ENCODE measurements at regions not wholly inside any gene's neighbourhood (a gene's known extent, or its start where the extent isn't known, plus 50 kb on each side); places are given as distances from the start of the nearest gene placed in this dataset.
"Not testable (repeated sequence)": the region's sequence is repeated elsewhere in the genome, so short reads cannot be mapped to it uniquely, and the experiment has no call there.

DNA sequence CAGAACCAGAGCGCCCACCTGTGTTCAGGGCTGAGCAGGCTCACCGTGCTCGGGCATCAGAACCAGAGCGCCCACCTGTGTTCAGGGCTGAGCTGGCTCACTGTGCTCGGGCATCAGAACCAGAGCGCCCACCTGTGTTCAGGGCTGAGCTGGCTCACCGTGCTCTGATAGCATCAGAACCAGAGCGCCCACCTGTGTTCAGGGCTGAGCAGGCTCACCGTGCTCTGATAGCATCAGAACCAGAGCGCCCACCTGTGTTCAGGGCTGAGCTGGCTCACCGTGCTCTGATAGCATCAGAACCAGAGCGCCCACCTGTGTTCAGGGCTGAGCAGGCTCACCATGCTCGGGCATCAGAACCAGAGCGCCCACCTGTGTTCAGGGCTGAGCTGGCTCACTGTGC is 525.2 kb upstream of the B3GAT1 start:
- not testable (repeated sequence) for H3K27ac Mint-ChIP-seq; H3K9me3 Mint-ChIP-seq (ENCODE audit: low read depth); H3K27me3 Mint-ChIP-seq; H3K36me3 Mint-ChIP-seq; H3K4me3 Mint-ChIP-seq; H3K4me1 Mint-ChIP-seq (ENCODE audit: low read depth)

GRCh38 chr11:134932761-134933160 is 520.7 kb upstream of the B3GAT1 start:
- no peak overlapping the region for H3K4me3 Mint-ChIP-seq

GRCh38 chr11:134925432-134925831 is 513.4 kb upstream of the B3GAT1 start:
- no peaks in the 10 kb centered on the region for H3K4me1 Mint-ChIP-seq (ENCODE audit: low read depth)
- no peaks in the 10 kb centered on the region for H3K36me3 Mint-ChIP-seq
- no peak overlapping the region for H3K4me3 Mint-ChIP-seq
- H3K9me3 Mint-ChIP-seq (ENCODE audit: low read depth) = no peaks in the 10 kb centered on the region
- H3K27me3 Mint-ChIP-seq = peaks cover 18% of the 10 kb centered on the region
- H3K27ac Mint-ChIP-seq = no peak overlapping the region

More at GRCh38 chr11:134932761-134933160, 520.7 kb upstream of the B3GAT1 start:
- Mint-ChIP-seq H3K27me3 (peaks cover 8% of the 10 kb centered on the region), H3K9me3 (ENCODE audit: low read depth) (no peaks in the 10 kb centered on the region), H3K36me3 (no peaks in the 10 kb centered on the region), H3K27ac (no peak overlapping the region), H3K4me1 (ENCODE audit: low read depth) (no peaks in the 10 kb centered on the region)

DNA sequence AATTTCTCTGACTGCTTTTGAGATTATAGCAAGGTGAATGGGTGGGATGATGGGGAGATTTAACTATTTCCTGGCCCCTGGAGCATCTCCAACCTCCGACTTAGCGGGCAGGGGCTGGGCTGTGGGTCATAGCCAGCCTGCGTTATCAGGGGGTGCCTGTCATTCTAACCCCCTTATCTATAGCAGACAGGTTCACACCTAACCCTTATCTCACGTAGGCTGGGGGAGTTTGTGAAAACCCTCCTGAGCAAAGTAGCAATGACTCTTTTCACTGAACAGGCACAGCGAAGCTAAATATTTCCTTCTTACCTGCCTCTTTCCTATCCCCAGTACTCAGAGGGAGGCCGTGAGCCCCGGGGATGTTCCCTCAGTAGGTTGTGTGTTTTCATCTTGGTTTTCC is 511.4 kb upstream of the B3GAT1 start:
- no peaks in the 10 kb centered on the region for H3K4me1 Mint-ChIP-seq (ENCODE audit: low read depth)
- no peak overlapping the region for H3K27ac Mint-ChIP-seq
- no peaks in the 10 kb centered on the region for H3K9me3 Mint-ChIP-seq (ENCODE audit: low read depth)
- no peaks in the 10 kb centered on the region for H3K36me3 Mint-ChIP-seq
- H3K4me3 Mint-ChIP-seq = no peak overlapping the region
- peaks cover 24% of the 10 kb centered on the region for H3K27me3 Mint-ChIP-seq

DNA sequence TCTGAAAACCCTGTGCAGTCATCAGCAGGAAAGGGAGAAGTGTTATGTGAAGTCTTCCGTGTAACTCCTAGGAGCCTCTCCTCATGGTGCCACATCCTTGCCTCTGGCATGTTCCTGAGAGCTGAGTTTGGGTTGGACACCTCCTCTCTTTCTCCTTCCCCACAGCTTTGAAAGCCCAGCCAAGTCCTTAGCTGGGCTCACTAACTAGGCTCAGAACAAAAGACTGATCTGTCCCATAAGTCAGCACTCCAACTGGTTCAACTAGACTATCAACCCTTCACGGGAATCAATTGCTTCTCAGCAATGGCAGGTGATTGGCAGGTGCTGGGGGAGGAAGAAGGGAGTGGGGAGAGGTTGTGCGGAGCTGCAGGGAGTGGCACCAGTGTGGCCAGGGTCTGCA is 509.9 kb upstream of the B3GAT1 start:
- Mint-ChIP-seq H3K27me3 (peaks cover 24% of the 10 kb centered on the region), H3K27ac (no peak overlapping the region), H3K4me3 (no peak overlapping the region), H3K4me1 (ENCODE audit: low read depth) (no peaks in the 10 kb centered on the region), H3K36me3 (no peaks in the 10 kb centered on the region), H3K9me3 (ENCODE audit: low read depth) (no peaks in the 10 kb centered on the region)

DNA sequence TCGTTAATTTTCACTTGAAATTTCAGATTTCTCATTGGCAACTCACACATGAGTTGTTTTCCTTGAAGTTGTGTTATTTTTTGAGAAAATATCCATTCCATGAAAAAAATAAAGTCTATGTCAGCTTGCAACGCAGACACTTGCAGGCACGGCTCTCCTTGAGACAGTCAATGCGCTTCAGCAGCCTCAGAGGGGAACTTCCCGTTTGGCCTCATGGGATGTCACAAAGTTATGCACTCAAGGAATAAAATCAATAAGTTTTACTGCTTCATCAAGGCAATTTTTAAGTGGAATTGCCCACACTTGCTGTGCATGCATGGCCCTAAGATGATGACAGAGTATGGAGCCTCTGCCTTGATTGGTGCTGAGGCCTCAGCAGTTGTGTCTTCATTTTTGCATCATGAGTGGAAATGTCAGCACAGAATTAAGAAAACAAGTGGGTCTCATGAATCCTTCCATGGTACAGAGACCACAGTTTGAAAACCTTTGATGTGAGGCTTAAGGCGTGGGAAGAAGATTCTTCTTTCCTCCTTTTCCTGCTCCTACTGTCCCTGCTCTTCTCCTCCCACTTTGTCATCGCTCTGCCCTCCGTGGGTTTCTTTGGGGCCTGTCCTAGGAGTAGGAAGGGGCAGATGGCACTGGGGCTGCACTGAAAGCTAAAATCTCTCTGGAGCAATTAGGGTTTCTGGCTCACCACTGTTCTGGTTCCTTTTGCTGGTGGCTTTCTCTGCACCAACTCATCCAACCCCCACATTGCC is 509.0 kb upstream of the B3GAT1 start:
- Mint-ChIP-seq H3K27me3 (peaks cover 24% of the 10 kb centered on the region), H3K27ac (no peak overlapping the region), H3K4me1 (ENCODE audit: low read depth) (no peaks in the 10 kb centered on the region), H3K36me3 (no peaks in the 10 kb centered on the region), H3K4me3 (no peak overlapping the region), H3K9me3 (ENCODE audit: low read depth) (no peaks in the 10 kb centered on the region)

DNA sequence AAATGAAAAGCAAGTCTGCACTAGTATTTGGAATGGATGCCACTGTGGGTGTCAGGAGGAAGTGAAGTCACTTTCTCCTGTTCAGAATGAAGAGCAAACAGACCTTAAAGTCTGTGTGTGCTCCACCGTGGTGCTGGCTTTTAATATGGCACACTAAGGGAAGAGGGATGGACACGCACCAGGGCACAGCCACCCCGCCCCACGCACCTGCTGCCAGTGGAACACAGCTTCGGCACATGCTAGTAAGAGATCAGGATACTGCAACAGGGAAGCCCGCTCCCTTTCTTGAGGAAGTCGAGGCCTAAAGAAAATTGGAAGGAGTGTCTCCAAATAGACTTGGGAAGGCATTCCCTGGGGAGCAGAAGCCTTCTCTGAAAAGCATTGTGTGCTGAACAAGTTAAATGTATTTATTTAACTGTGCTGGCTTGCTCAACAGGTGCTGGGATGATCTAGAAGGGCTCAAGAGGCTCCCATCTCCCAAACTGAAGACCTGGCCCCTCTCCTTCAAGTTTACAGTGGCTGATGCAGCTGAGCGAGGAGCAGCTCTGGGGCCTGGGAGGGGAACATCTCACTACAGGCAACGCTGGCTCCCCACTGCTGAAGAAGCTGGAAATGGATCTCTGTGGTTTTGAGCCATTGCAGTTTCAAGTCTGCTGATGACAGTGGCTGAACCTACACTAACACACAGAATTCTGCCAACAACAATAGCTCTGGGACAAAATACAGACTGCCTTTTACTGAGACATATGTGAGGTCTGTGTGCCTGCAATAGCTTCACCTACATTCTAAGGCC is 504.6 kb upstream of the B3GAT1 start:
- Mint-ChIP-seq H3K27ac (no peak overlapping the region), H3K36me3 (no peaks in the 10 kb centered on the region), H3K4me1 (ENCODE audit: low read depth) (no peaks in the 10 kb centered on the region), H3K4me3 (no peak overlapping the region), H3K27me3 (peaks cover 12% of the 10 kb centered on the region), H3K9me3 (ENCODE audit: low read depth) (no peaks in the 10 kb centered on the region)

GRCh38 chr11:134915881-134916280 is 503.8 kb upstream of the B3GAT1 start:
- Mint-ChIP-seq H3K4me3 (no peak overlapping the region), H3K4me1 (ENCODE audit: low read depth) (no peaks in the 10 kb centered on the region), H3K36me3 (no peaks in the 10 kb centered on the region), H3K27ac (no peak overlapping the region), H3K27me3 (peaks cover 12% of the 10 kb centered on the region), H3K9me3 (ENCODE audit: low read depth) (no peaks in the 10 kb centered on the region)

- H3K4me1 Mint-ChIP-seq (ENCODE audit: low read depth) = no peaks in the 10 kb centered on the region
- H3K27me3 Mint-ChIP-seq = peaks cover 9% of the 10 kb centered on the region
- no peak overlapping the region for H3K4me3 Mint-ChIP-seq
- H3K27ac Mint-ChIP-seq = no peak overlapping the region
- no peaks in the 10 kb centered on the region for H3K36me3 Mint-ChIP-seq
- H3K9me3 Mint-ChIP-seq (ENCODE audit: low read depth) = no peaks in the 10 kb centered on the region
These were observed 503.2 kb upstream of the B3GAT1 start for GRCh38 chr11:134915212-134915611.

DNA sequence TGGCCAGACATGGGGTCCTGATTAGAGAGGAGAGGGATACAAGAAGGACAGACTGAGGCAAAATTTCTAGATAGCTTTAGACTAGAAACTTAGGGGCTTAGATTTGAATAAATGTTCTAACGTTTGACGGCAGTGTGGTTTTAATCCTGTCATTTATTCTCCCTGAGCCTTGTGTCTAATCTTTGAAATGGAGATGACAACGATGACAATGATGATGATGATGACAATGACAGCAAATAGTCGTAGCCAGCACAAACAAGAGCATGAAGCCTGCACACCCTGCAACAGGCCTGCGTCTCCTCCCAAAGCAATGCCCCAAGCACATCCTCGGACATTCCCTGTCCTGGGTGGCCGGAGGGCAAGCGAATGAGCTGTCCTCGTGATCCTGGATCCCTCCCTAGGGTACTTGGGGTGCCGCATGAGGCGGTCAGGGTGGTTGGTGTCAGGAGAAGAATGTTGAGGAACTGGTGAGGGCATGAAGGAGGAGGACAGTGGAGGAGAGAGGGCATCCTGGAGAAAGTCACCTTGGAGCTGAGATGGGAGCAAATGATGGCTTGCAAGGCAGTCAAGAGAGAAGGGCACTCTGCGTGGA is 502.1 kb upstream of the B3GAT1 start:
- H3K4me3 Mint-ChIP-seq = no peak overlapping the region
- H3K9me3 Mint-ChIP-seq (ENCODE audit: low read depth) = no peaks in the 10 kb centered on the region
- H3K27me3 Mint-ChIP-seq = peaks cover 2% of the 10 kb centered on the region
- no peaks in the 10 kb centered on the region for H3K36me3 Mint-ChIP-seq
- H3K4me1 Mint-ChIP-seq (ENCODE audit: low read depth) = no peaks in the 10 kb centered on the region
- no peak overlapping the region for H3K27ac Mint-ChIP-seq

DNA sequence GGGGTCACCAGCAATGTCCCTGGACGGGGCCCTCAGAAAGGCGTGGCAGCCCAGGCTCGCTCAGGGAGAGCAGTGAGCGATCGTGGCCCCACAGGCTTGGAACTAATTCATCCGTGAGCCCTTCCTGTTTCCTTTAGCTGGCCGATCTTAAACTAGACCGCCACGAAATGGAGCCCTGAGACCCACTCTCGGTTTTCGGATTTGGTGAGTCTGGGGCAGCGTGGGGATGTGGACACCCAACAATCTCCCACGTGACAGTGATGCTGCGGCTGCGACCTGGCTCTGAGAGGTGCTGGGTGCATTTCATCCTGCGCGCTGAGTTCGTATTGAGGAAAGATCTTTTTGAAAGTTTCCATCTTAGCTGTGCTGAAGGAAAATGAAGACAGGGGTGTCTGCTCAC is 501.3 kb upstream of the B3GAT1 start:
- H3K27ac Mint-ChIP-seq = no peak overlapping the region
- no peaks in the 10 kb centered on the region for H3K9me3 Mint-ChIP-seq (ENCODE audit: low read depth)
- H3K27me3 Mint-ChIP-seq = no peaks in the 10 kb centered on the region
- no peaks in the 10 kb centered on the region for H3K4me1 Mint-ChIP-seq (ENCODE audit: low read depth)
- H3K4me3 Mint-ChIP-seq = no peak overlapping the region
- H3K36me3 Mint-ChIP-seq = no peaks in the 10 kb centered on the region

- H3K27me3 Mint-ChIP-seq = no peaks in the 10 kb centered on the region
- no peaks in the 10 kb centered on the region for H3K36me3 Mint-ChIP-seq
- H3K4me3 Mint-ChIP-seq = no peak overlapping the region
- no peak overlapping the region for H3K27ac Mint-ChIP-seq
- H3K9me3 Mint-ChIP-seq (ENCODE audit: low read depth) = no peaks in the 10 kb centered on the region
- no peaks in the 10 kb centered on the region for H3K4me1 Mint-ChIP-seq (ENCODE audit: low read depth)
These were observed 499.6 kb upstream of the B3GAT1 start for GRCh38 chr11:134911514-134912180.

GRCh38 chr11:134908583-134908982 is 496.5 kb upstream of the B3GAT1 start:
- Mint-ChIP-seq H3K4me1 (ENCODE audit: low read depth) (no peaks in the 10 kb centered on the region), H3K36me3 (no peaks in the 10 kb centered on the region), H3K27me3 (peaks cover 2% of the 10 kb centered on the region), H3K9me3 (ENCODE audit: low read depth) (no peaks in the 10 kb centered on the region), H3K27ac (no peak overlapping the region), H3K4me3 (no peak overlapping the region)

DNA sequence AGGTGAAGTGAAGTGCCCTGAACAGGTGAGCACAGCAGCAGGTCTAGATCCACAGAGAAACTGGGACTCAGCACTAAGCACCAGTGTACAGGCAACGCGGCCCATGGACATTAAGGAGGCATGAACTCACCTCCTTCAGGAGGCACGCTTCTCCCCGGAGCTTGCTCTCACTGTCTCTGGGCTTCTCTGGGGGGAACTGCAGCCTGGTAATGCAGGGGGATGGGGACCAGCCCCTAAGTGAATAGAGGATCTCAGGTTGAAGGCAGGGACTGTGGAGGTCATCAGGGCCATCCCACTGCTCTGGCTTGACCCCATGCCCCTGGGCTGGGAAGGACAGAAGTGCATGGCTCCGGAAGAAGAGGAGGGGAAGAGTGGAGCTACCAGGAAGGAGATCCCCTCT is 495.6 kb upstream of the B3GAT1 start:
- Mint-ChIP-seq H3K27me3 (peaks cover 4% of the 10 kb centered on the region), H3K4me3 (no peak overlapping the region), H3K27ac (no peak overlapping the region), H3K4me1 (ENCODE audit: low read depth) (no peaks in the 10 kb centered on the region), H3K9me3 (ENCODE audit: low read depth) (no peaks in the 10 kb centered on the region), H3K36me3 (no peaks in the 10 kb centered on the region)

- no peaks in the 10 kb centered on the region for H3K36me3 Mint-ChIP-seq
- no peak overlapping the region for H3K4me3 Mint-ChIP-seq
- H3K27ac Mint-ChIP-seq = no peak overlapping the region
- H3K27me3 Mint-ChIP-seq = peaks cover 8% of the 10 kb centered on the region
- H3K4me1 Mint-ChIP-seq (ENCODE audit: low read depth) = no peaks in the 10 kb centered on the region
- H3K9me3 Mint-ChIP-seq (ENCODE audit: low read depth) = no peaks in the 10 kb centered on the region
These were observed 494.4 kb upstream of the B3GAT1 start for GRCh38 chr11:134906356-134906955.

Measured in activated naive CD8-positive, alpha-beta T cell (primary cell).